Muscle of back (tissue), 3 donors: ENCODE measurements at regions not wholly inside any gene's neighbourhood (a gene's known extent, or its start where the extent isn't known, plus 50 kb on each side); places are given as distances from the start of the nearest gene placed in this dataset.
"Not testable (repeated sequence)": the region's sequence is repeated elsewhere in the genome, so short reads cannot be mapped to it uniquely, and the experiment has no call there.

ENCODE experiments used
- DNase-seq, 3 donors: peaks; one replicate each; pipeline versions ENCODE4 v3.0.0 to v3.0.0-alpha.2; 2013

- DNase-seq = no peak
Measured at GRCh38 chr13:61215116-61215515, 200.5 kb downstream of the PCDH20 start.

- DNase-seq = no peak
Measured at GRCh38 chr13:61214551-61214950, 201.1 kb downstream of the PCDH20 start.

GRCh38 chr13:61205898-61206297 lies 209.8 kb downstream of the PCDH20 start:
- DNase-seq = not testable (repeated sequence)

GRCh38 chr13:61204025-61204424 lies 211.6 kb downstream of the PCDH20 start:
- no peak for DNase-seq

GRCh38 chr13:61202042-61202441 lies 213.6 kb downstream of the PCDH20 start:
- DNase-seq = no peak

GRCh38 chr13:61192826-61193225 lies 222.8 kb downstream of the PCDH20 start:
- DNase-seq = no peak

GRCh38 chr13:61188057-61188456 lies 227.6 kb downstream of the PCDH20 start:
- no peak for DNase-seq

- no peak for DNase-seq
Measured at GRCh38 chr13:61187471-61187870, 228.2 kb downstream of the PCDH20 start.

- no peak for DNase-seq
Measured at GRCh38 chr13:61183670-61184069, 232.0 kb downstream of the PCDH20 start.

- peak in 2 of 3 donors; percentile 0 to 23 for DNase-seq
Measured at GRCh38 chr13:61180234-61180633, 235.4 kb downstream of the PCDH20 start.

GRCh38 chr13:61179741-61180140 lies 235.9 kb downstream of the PCDH20 start:
- peak; percentile 7 to 58 (median 39) for DNase-seq

- peak; percentile 14 to 46 (median 39) for DNase-seq
Measured at GRCh38 chr13:61170856-61171255, 244.8 kb downstream of the PCDH20 start.

GRCh38 chr13:61162636-61163035 lies 253.0 kb downstream of the PCDH20 start:
- DNase-seq = peak; percentile 33 to 44 (median 41)

GRCh38 chr13:61162106-61162505 lies 253.5 kb downstream of the PCDH20 start:
- DNase-seq = peak in 1 of 3 donors; percentile 9

- DNase-seq = no peak
Measured at GRCh38 chr13:61156753-61157152, 258.9 kb downstream of the PCDH20 start.

GRCh38 chr13:61151062-61151461 lies 264.6 kb downstream of the PCDH20 start:
- DNase-seq = no peak

GRCh38 chr13:61149331-61149730 lies 266.3 kb downstream of the PCDH20 start:
- DNase-seq = no peak

- DNase-seq = no peak
Measured at GRCh38 chr13:61148691-61149315, 266.8 kb downstream of the PCDH20 start.

- no peak for DNase-seq
Measured at GRCh38 chr13:61148211-61148610, 267.4 kb downstream of the PCDH20 start.

- no peak for DNase-seq
Measured at GRCh38 chr13:61146571-61146970, 269.1 kb downstream of the PCDH20 start.

- DNase-seq = no peak
Measured at GRCh38 chr13:61146158-61146557, 269.5 kb downstream of the PCDH20 start.

GRCh38 chr13:61144834-61145593 lies 270.6 kb downstream of the PCDH20 start:
- no peak for DNase-seq

GRCh38 chr13:61144301-61144700 lies 271.3 kb downstream of the PCDH20 start:
- DNase-seq = no peak
